T-cell (primary cell): ENCODE measurements at regions not wholly inside any gene's neighbourhood (a gene's known extent, or its start where the extent isn't known, plus 50 kb on each side); places are given as distances from the start of the nearest gene placed in this dataset.

Experiments
- ATAC-seq, 4 experiments: fragments of 200-7000 bp in 3 of 4; fragments of 150-1000 bp in 1 of 4; cut with Tn5 transposase; replicated peaks in 1 of 4; 1 replicate in 3 of 4; 2 replicates in 1 of 4; pipeline ENCODE4 v1.10.0; 2021; ENCODE audit warnings: moderate library complexity in 3 of 4, mild to moderate bottlenecking in 2 of 4, moderate number of reproducible peaks in 1 of 4
- CTCF ChIA-PET, 2 donors: fragments of 300-600 bp; sonication (Branson Sonifier 250); formaldehyde crosslinking; loops; one replicate each; lab custom pipeline; 2022; ENCODE audit warnings: antibody characterized with exemption in 2 of 2; lab: Charles Lee
- POLR2A ChIA-PET, 2 donors: fragments of 300-600 bp; sonication (Branson Sonifier 250); formaldehyde crosslinking; loops; one replicate each; lab custom pipeline; 2022; ENCODE audit warnings: antibody characterized with exemption in 2 of 2; lab: Charles Lee
- DNase-seq, 35 experiments: peaks; one replicate each; pipeline versions ENCODE4 v3.0.0 to v3.0.0-alpha.2; 2013 to 2023
- H3K27ac ChIP-seq: one replicate; pipeline ENCODE4 v1.5.1; 2013; ENCODE audit warnings: low read length
- H3K27me3 ChIP-seq, 2 experiments: replicated peaks in 1 of 2; 1 replicate in 1 of 2; 2 replicates in 1 of 2; pipeline versions ENCODE4 v1.6.1 to v1.7.0; 2013; ENCODE audit warnings: low read length in 1 of 2, mixed read lengths in 1 of 2; ENCODE audit not compliant: control insufficient read depth in 2 of 2, insufficient read depth in 2 of 2; ENCODE audit errors: extremely low read depth in 1 of 2
- H3K36me3 ChIP-seq, 2 donors: 1 replicate in 1 of 2; 2 replicates in 1 of 2; pipeline versions ENCODE4 v1.6.1 to v1.7.0; 2013; ENCODE audit warnings: low read length in 1 of 2; ENCODE audit not compliant: control insufficient read depth in 2 of 2, insufficient read depth in 1 of 2; ENCODE audit errors: extremely low read depth in 1 of 2
- H3K4me1 ChIP-seq, 2 experiments: 1 replicate in 1 of 2; 2 replicates in 1 of 2; pipeline versions ENCODE4 v1.6.1 to v1.7.0; 2013; ENCODE audit warnings: low read length in 2 of 2, mixed read lengths in 1 of 2; ENCODE audit not compliant: insufficient read depth in 2 of 2, control insufficient read depth in 1 of 2; ENCODE audit errors: extremely low read depth in 1 of 2
- H3K4me3 ChIP-seq, 2 donors: 1 replicate in 1 of 2; 2 replicates in 1 of 2; pipeline versions ENCODE4 v1.5.1 to v1.7.0; 2013; ENCODE audit warnings: mild to moderate bottlenecking in 2 of 2, low read length in 1 of 2, moderate library complexity in 1 of 2; ENCODE audit not compliant: control insufficient read depth in 1 of 2; ENCODE audit errors: extremely low read depth in 1 of 2
- H3K9me3 ChIP-seq: 2 replicates; pipeline ENCODE4 v1.7.0; 2013
- H3K27ac Mint-ChIP-seq, 2 donors: one replicate each; pipeline ENCODE4 v1.8.0; 2020 to 2021; ENCODE audit warnings: mild to moderate bottlenecking in 2 of 2, mixed read lengths in 2 of 2
- H3K27me3 Mint-ChIP-seq, 2 donors: one replicate each; pipeline ENCODE4 v1.8.0; 2021 to 2022; ENCODE audit warnings: mixed read lengths in 2 of 2
- H3K36me3 Mint-ChIP-seq: one replicate; pipeline ENCODE4 v1.8.0; 2021; ENCODE audit warnings: mixed read lengths
- H3K4me1 Mint-ChIP-seq, 3 donors: one replicate each; pipeline ENCODE4 v1.8.0; 2020 to 2022; ENCODE audit warnings: mixed read lengths in 3 of 3, mild to moderate bottlenecking in 1 of 3
- H3K4me3 Mint-ChIP-seq, 3 donors: one replicate each; pipeline ENCODE4 v1.8.0; 2020 to 2022; ENCODE audit warnings: mild to moderate bottlenecking in 3 of 3, mixed read lengths in 3 of 3, moderate library complexity in 3 of 3
- H3K9me3 Mint-ChIP-seq, 3 donors: one replicate each; pipeline ENCODE4 v1.8.0; 2020 to 2022; ENCODE audit warnings: mixed read lengths in 3 of 3
- WGBS: methylation state at CpG from one replicate; pipeline ENCODE4 v1.1.5; 2013; ENCODE audit warnings: missing lambda C conversion rate; ENCODE audit not compliant: insufficient coverage; 5-methylcytosine and 5-hydroxymethylcytosine counted together

- WGBS, result 89% methylated on average over 8 of the region's 9 CpGs
- no peak overlapping the region for H3K27ac ChIP-seq
- H3K9me3 ChIP-seq, result no peaks in the 10 kb centered on the region
- no peak overlapping the region for H3K4me3 ChIP-seq
- no peaks in the 10 kb centered on the region for H3K4me1 ChIP-seq
- H3K36me3 ChIP-seq, result no peaks in the 10 kb centered on the region
- CTCF ChIA-PET, result no interaction called here
- H3K4me3 Mint-ChIP-seq, result no peak overlapping the region
- H3K9me3 Mint-ChIP-seq, result no peaks in the 10 kb centered on the region
- H3K27ac Mint-ChIP-seq, result no peak overlapping the region
- H3K4me1 Mint-ChIP-seq, result no peaks in the 10 kb centered on the region
- no peaks in the 10 kb centered on the region for H3K36me3 Mint-ChIP-seq
- POLR2A ChIA-PET, result no interaction called here
- no peak for ATAC-seq
- peaks cover 3 to 4% of the 10 kb centered on the region in 2 experiments for H3K27me3 ChIP-seq
- peaks cover 22 to 29% of the 10 kb centered on the region in 2 donors for H3K27me3 Mint-ChIP-seq
- DNase-seq, result no peak
These were observed 78.6 kb upstream of the KLHL29 start for GRCh38 chr2:23306401-23306800.

- Mint-ChIP-seq H3K27me3 (peaks cover 9 to 15% of the 10 kb centered on the region in 2 donors), H3K9me3 (no peaks in the 10 kb centered on the region), H3K4me3 (no peak overlapping the region), H3K27ac (no peak overlapping the region), H3K36me3 (no peaks in the 10 kb centered on the region), H3K4me1 (no peaks in the 10 kb centered on the region)
- no peaks in the 10 kb centered on the region for H3K36me3 ChIP-seq
- WGBS, result no CpG with 5 or more reads among the region's 1 CpG
- POLR2A ChIA-PET, result no interaction called here
- H3K27me3 ChIP-seq, result peaks cover 0 to 9% of the 10 kb centered on the region in 2 experiments
- no peaks in the 10 kb centered on the region for H3K4me1 ChIP-seq
- ATAC-seq (no peak), DNase-seq (no peak)
- H3K4me3 ChIP-seq, result no peak overlapping the region
- H3K9me3 ChIP-seq, result no peaks in the 10 kb centered on the region
- CTCF ChIA-PET, result no interaction called here
- H3K27ac ChIP-seq, result no peak overlapping the region
These were observed 73.8 kb upstream of the KLHL29 start for GRCh38 chr2:23311186-23311585.

- Mint-ChIP-seq H3K9me3 (no peaks in the 10 kb centered on the region), H3K27ac (no peak overlapping the region), H3K36me3 (no peaks in the 10 kb centered on the region), H3K4me3 (no peak overlapping the region), H3K27me3 (peaks cover 6 to 7% of the 10 kb centered on the region in 2 donors), H3K4me1 (no peaks in the 10 kb centered on the region)
- H3K9me3 ChIP-seq, result no peaks in the 10 kb centered on the region
- WGBS, result 77% methylated on average over 5 of the region's 10 CpGs
- CTCF ChIA-PET, result no interaction called here
- DNase-seq, result peak in 5 of 35 experiments; percentile 2 to 20 (median 10)
- no peak for ATAC-seq
- no peaks in the 10 kb centered on the region for H3K4me1 ChIP-seq
- H3K27ac ChIP-seq, result no peak overlapping the region
- H3K36me3 ChIP-seq, result no peaks in the 10 kb centered on the region
- POLR2A ChIA-PET, result interaction anchor here in 1 of 2 donors (1.0 kb wide), 1 partner anchor 107 kb away, joined by 3 read pairs; no protein-coding TSS in a partner anchor
- H3K27me3 ChIP-seq, result peaks cover 0 to 5% of the 10 kb centered on the region in 2 experiments
- H3K4me3 ChIP-seq, result no peak overlapping the region
These were observed 71.9 kb upstream of the KLHL29 start for GRCh38 chr2:23312996-23313606.

- ChIA-PET CTCF (no interaction called here), POLR2A (no interaction called here)
- H3K27ac Mint-ChIP-seq, result no peak overlapping the region
These were observed 70.3 kb upstream of the KLHL29 start for GRCh38 chr2:23314687-23315086.

GRCh38 chr2:23320058-23320457 lies 64.9 kb upstream of the KLHL29 start:
- ChIA-PET POLR2A (no interaction called here), CTCF (no interaction called here)
- no peaks in the 10 kb centered on the region for H3K4me1 Mint-ChIP-seq
- H3K36me3 Mint-ChIP-seq, result no peaks in the 10 kb centered on the region
- Histone ChIP-seq H3K27ac (no peak overlapping the region), H3K4me3 (no peak overlapping the region), H3K9me3 (no peaks in the 10 kb centered on the region), H3K27me3 (peaks cover 0 to 19% of the 10 kb centered on the region in 2 experiments), H3K4me1 (no peaks in the 10 kb centered on the region), H3K36me3 (no peaks in the 10 kb centered on the region)
- no peak overlapping the region for H3K4me3 Mint-ChIP-seq
- WGBS, result 17% methylated on average over 4 of the region's 8 CpGs
- DNase-seq (no peak), ATAC-seq (no peak)
- no peak overlapping the region for H3K27ac Mint-ChIP-seq
- H3K27me3 Mint-ChIP-seq, result peaks cover 8 to 37% of the 10 kb centered on the region in 2 donors
- no peaks in the 10 kb centered on the region for H3K9me3 Mint-ChIP-seq

More at GRCh38 chr2:23314687-23315086, 70.3 kb upstream of the KLHL29 start:
- no peaks in the 10 kb centered on the region for H3K4me1 ChIP-seq
- H3K27me3 ChIP-seq, result peaks cover 0 to 5% of the 10 kb centered on the region in 2 experiments
- no peak overlapping the region for H3K27ac ChIP-seq
- H3K36me3 ChIP-seq, result no peaks in the 10 kb centered on the region
- Mint-ChIP-seq H3K27me3 (peaks cover 6 to 14% of the 10 kb centered on the region in 2 donors), H3K4me3 (no peak overlapping the region), H3K4me1 (no peaks in the 10 kb centered on the region), H3K36me3 (no peaks in the 10 kb centered on the region), H3K9me3 (no peaks in the 10 kb centered on the region)
- no peaks in the 10 kb centered on the region for H3K9me3 ChIP-seq
- ATAC-seq (no peak), DNase-seq (no peak)
- 40% methylated on average over 1 of the region's 3 CpGs for WGBS
- H3K4me3 ChIP-seq, result no peak overlapping the region

- H3K4me1 Mint-ChIP-seq, result no peaks in the 10 kb centered on the region
- no peaks in the 10 kb centered on the region for H3K9me3 Mint-ChIP-seq
- Histone ChIP-seq H3K27me3 (peaks cover 0 to 19% of the 10 kb centered on the region in 2 experiments), H3K9me3 (no peaks in the 10 kb centered on the region), H3K4me1 (no peaks in the 10 kb centered on the region), H3K27ac (no peak overlapping the region), H3K4me3 (no peak overlapping the region), H3K36me3 (no peaks in the 10 kb centered on the region)
- H3K27ac Mint-ChIP-seq, result no peak overlapping the region
- ChIA-PET POLR2A (no interaction called here), CTCF (no interaction called here)
- H3K4me3 Mint-ChIP-seq, result no peak overlapping the region
- no peak for ATAC-seq
- 58% methylated on average over 5 of the region's 5 CpGs for WGBS
- peaks cover 12 to 37% of the 10 kb centered on the region in 2 donors for H3K27me3 Mint-ChIP-seq
- no peak for DNase-seq
- no peaks in the 10 kb centered on the region for H3K36me3 Mint-ChIP-seq
These were observed 63.2 kb upstream of the KLHL29 start for GRCh38 chr2:23321751-23322150.
